ENCODE measurements at regions not wholly inside any gene's neighbourhood (a gene's known extent, or its start where the extent isn't known, plus 50 kb on each side); places are given as distances from the start of the nearest gene placed in this dataset.

GRCh38 chr10:83373671-83374070, 765.6 kb upstream of the GHITM start:
- no peaks in the 10 kb centered on the region for H3K27me3 Mint-ChIP-seq
- no peak overlapping the region for H3K4me3 Mint-ChIP-seq
- no peaks in the 10 kb centered on the region for H3K36me3 Mint-ChIP-seq (ENCODE audit: low read depth)
- peaks cover 11% of the 10 kb centered on the region for H3K9me3 Mint-ChIP-seq
- no peaks in the 10 kb centered on the region for H3K4me1 Mint-ChIP-seq (ENCODE audit: low read depth)
- intact Hi-C loops (cut with micrococcal nuclease), result no loop called here
- H3K27ac Mint-ChIP-seq, result no peak overlapping the region

- H3K36me3 Mint-ChIP-seq (ENCODE audit: low read depth), result no peaks in the 10 kb centered on the region
- no peaks in the 10 kb centered on the region for H3K4me1 Mint-ChIP-seq (ENCODE audit: low read depth)
- intact Hi-C loops (cut with micrococcal nuclease), result no loop called here
- H3K27ac Mint-ChIP-seq, result no peak overlapping the region
- H3K27me3 Mint-ChIP-seq, result no peaks in the 10 kb centered on the region
- peaks cover 20% of the 10 kb centered on the region for H3K9me3 Mint-ChIP-seq
- no peak overlapping the region for H3K4me3 Mint-ChIP-seq
Measured at GRCh38 chr10:83374741-83375140, 764.6 kb upstream of the GHITM start.

DNA sequence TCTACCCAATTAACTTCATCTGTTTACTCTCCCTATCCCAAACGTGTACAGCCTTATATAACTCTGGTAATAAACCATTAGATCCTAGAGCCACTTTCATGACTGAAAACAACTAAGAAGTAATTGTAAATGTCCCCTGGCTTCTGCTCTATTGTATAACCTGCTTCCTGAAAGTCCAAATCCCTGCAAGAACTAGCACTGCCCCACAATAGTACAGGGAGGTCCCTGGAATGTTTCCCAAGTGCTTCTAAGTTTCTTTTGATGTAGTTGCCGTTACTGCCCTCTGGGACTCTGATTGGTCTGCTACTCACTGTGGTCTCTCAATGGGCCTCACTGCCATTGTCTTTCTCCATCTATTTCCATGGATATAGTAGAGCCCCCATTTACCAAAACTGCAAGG, 764.0 kb upstream of the GHITM start:
- H3K9me3 Mint-ChIP-seq, result peaks cover 24% of the 10 kb centered on the region
- no peak overlapping the region for H3K27ac Mint-ChIP-seq
- H3K36me3 Mint-ChIP-seq (ENCODE audit: low read depth), result no peaks in the 10 kb centered on the region
- no peaks in the 10 kb centered on the region for H3K4me1 Mint-ChIP-seq (ENCODE audit: low read depth)
- H3K4me3 Mint-ChIP-seq, result no peak overlapping the region
- intact Hi-C loops (cut with micrococcal nuclease), result no loop called here
- no peaks in the 10 kb centered on the region for H3K27me3 Mint-ChIP-seq

DNA sequence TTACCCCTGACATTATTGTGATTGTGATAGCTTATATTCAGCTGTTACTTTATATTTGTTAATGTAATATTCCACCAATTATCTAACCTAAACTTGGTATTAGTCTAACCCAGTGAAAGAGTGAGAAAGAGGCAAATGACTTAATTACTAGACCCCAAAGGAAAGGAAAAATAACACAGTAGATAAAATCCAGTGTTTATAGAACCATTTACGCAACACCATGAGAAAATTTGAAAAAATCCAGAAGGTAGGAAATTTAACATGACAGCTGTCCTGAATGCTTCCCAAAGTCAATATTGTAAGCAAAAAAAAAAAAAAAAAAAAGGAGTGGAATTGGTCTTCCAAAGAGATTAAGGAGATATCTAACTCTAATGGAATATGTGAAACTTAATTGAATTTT, 741.5 kb upstream of the GHITM start:
- Mint-ChIP-seq H3K27me3 (no peaks in the 10 kb centered on the region), H3K27ac (no peak overlapping the region), H3K9me3 (no peaks in the 10 kb centered on the region), H3K4me1 (ENCODE audit: low read depth) (no peaks in the 10 kb centered on the region), H3K4me3 (no peak overlapping the region), H3K36me3 (ENCODE audit: low read depth) (no peaks in the 10 kb centered on the region)
- intact Hi-C loops (cut with micrococcal nuclease), result no loop called here

GRCh38 chr10:83410570-83410969, 728.7 kb upstream of the GHITM start:
- H3K36me3 Mint-ChIP-seq (ENCODE audit: low read depth), result no peaks in the 10 kb centered on the region
- H3K4me3 Mint-ChIP-seq, result no peak overlapping the region
- H3K9me3 Mint-ChIP-seq, result peaks cover 9% of the 10 kb centered on the region
- H3K27ac Mint-ChIP-seq, result no peak overlapping the region
- no peaks in the 10 kb centered on the region for H3K4me1 Mint-ChIP-seq (ENCODE audit: low read depth)
- intact Hi-C loops (cut with micrococcal nuclease), result no loop called here
- no peaks in the 10 kb centered on the region for H3K27me3 Mint-ChIP-seq

DNA sequence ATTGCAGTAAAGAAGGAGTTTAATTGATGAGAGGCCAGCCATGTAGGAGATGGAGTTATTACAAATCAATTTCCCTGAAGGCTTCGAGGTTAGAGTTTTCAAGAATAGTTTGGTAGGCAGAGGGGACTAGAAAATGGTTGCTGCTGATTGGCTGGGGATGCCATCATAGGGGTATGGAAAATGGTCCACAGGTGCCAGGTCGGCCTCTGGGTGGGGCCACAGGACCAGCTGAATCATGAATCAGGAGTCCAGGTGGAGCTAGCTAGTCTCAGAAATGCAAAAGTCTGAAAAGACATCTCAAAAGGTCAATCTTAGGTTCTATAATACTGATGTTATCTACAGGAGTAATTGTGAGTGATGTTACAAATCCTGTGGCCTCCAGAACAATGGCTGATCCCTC, 714.0 kb upstream of the GHITM start:
- H3K27ac Mint-ChIP-seq, result no peak overlapping the region

GRCh38 chr10:83427101-83427500, 712.2 kb upstream of the GHITM start:
- intact Hi-C loops (cut with micrococcal nuclease), result no loop called here
- no peak overlapping the region for H3K4me3 Mint-ChIP-seq
- H3K9me3 Mint-ChIP-seq, result peaks cover 11% of the 10 kb centered on the region
- no peaks in the 10 kb centered on the region for H3K27me3 Mint-ChIP-seq
- H3K36me3 Mint-ChIP-seq (ENCODE audit: low read depth), result no peaks in the 10 kb centered on the region
- no peak overlapping the region for H3K27ac Mint-ChIP-seq
- H3K4me1 Mint-ChIP-seq (ENCODE audit: low read depth), result no peaks in the 10 kb centered on the region

More for the DNA sequence above, 714.0 kb upstream of the GHITM start:
- no peaks in the 10 kb centered on the region for H3K36me3 Mint-ChIP-seq (ENCODE audit: low read depth)
- H3K4me3 Mint-ChIP-seq, result no peak overlapping the region
- no peaks in the 10 kb centered on the region for H3K4me1 Mint-ChIP-seq (ENCODE audit: low read depth)
- H3K9me3 Mint-ChIP-seq, result peaks cover 11% of the 10 kb centered on the region
- intact Hi-C loops (cut with micrococcal nuclease), result no loop called here
- no peaks in the 10 kb centered on the region for H3K27me3 Mint-ChIP-seq

DNA sequence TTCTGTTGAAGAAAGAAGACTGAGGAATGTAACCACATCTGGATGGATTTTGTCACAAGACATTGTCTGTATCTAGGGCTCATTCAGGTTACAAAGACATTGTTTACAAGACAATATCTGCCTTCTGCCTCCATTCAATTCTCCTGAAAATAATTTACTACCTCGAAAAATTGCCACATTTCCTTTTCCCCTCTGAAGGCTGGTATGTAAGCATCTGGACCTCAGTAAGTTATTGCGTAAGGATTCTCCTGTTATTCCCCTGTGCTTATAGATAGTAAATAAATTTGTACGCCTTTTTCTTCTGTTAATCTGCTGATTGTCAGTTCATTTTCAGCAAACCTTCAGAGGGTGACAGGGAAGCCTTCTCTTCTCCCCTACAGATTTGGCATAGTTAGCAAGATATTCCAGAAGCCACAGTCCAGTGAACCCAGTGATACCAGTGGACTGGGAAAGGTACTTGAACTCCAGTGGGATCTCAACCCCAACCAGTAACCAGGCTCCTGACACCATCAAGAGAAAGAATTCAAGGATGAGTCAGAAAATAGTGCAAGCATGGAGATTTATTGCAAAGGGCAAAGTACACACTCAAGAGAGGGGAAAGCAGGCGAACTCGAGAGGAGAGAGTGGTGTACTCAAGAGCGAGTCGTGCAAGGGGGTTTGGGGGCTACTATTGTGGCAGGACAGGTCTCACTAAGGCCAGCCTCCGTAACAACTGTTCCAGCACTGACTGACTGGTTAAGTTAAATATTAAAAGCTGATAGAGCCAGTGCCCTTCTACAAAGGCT, 706.9 kb upstream of the GHITM start:
- intact Hi-C loops (cut with micrococcal nuclease), result no loop called here
- Mint-ChIP-seq H3K4me3 (no peak overlapping the region), H3K9me3 (peaks cover 33% of the 10 kb centered on the region), H3K27ac (no peak overlapping the region), H3K4me1 (ENCODE audit: low read depth) (no peaks in the 10 kb centered on the region), H3K27me3 (no peaks in the 10 kb centered on the region), H3K36me3 (ENCODE audit: low read depth) (no peaks in the 10 kb centered on the region)

- intact Hi-C loops (cut with micrococcal nuclease), result no loop called here
- Mint-ChIP-seq H3K4me1 (ENCODE audit: low read depth) (no peaks in the 10 kb centered on the region), H3K27ac (no peak overlapping the region), H3K27me3 (no peaks in the 10 kb centered on the region), H3K4me3 (no peak overlapping the region), H3K36me3 (ENCODE audit: low read depth) (no peaks in the 10 kb centered on the region), H3K9me3 (peaks cover 25% of the 10 kb centered on the region)
Measured at GRCh38 chr10:83433705-83434104, 705.6 kb upstream of the GHITM start.

DNA sequence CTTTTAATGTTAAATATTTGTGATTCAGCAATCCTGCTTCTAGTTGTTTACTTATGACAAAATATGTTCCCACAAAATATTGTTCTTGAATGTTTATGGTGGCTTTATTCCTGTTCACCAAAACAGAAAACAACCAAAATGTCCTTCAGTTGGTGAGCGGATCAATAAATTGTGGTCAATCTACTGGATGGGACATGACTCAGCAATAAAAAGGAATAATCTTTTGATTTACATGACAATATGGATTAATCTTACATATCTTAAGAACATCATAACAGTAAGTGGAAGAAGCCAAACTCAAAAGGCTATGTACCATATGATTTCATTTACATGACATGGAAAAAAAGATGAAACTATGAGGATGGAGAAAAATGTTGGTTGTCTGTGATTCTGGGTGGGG, 691.3 kb upstream of the GHITM start:
- H3K27ac Mint-ChIP-seq, result no peak overlapping the region
- H3K4me3 Mint-ChIP-seq, result no peak overlapping the region
- no peaks in the 10 kb centered on the region for H3K4me1 Mint-ChIP-seq (ENCODE audit: low read depth)
- intact Hi-C loops (cut with micrococcal nuclease), result no loop called here
- H3K36me3 Mint-ChIP-seq (ENCODE audit: low read depth), result no peaks in the 10 kb centered on the region
- H3K27me3 Mint-ChIP-seq, result no peaks in the 10 kb centered on the region
- H3K9me3 Mint-ChIP-seq, result peaks cover 9% of the 10 kb centered on the region

DNA sequence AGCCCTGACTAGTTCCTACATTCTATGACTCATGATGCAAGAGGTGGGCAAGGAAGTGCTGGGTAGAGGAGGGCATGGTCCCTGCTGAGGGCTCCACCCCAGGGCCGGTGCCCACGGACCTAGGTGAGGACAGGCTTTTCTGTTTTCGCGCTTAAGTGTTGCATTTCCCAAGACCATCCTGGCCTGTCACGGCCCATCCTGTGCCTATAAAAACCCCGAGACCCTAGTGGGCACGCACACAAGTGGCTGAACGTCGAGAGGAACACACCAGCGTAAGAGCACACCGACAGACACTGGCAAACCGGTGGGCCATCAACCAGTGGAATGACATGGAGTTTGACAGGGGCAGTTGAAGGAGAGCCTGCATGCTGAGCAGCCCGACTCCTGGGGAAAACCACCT, 680.7 kb upstream of the GHITM start:
- no peaks in the 10 kb centered on the region for H3K4me1 Mint-ChIP-seq (ENCODE audit: low read depth)
- H3K4me3 Mint-ChIP-seq, result no peak overlapping the region
- H3K36me3 Mint-ChIP-seq (ENCODE audit: low read depth), result no peaks in the 10 kb centered on the region
- no peak overlapping the region for H3K27ac Mint-ChIP-seq
- intact Hi-C loops (cut with micrococcal nuclease), result no loop called here
- H3K9me3 Mint-ChIP-seq, result peaks cover 11% of the 10 kb centered on the region
- no peaks in the 10 kb centered on the region for H3K27me3 Mint-ChIP-seq

DNA sequence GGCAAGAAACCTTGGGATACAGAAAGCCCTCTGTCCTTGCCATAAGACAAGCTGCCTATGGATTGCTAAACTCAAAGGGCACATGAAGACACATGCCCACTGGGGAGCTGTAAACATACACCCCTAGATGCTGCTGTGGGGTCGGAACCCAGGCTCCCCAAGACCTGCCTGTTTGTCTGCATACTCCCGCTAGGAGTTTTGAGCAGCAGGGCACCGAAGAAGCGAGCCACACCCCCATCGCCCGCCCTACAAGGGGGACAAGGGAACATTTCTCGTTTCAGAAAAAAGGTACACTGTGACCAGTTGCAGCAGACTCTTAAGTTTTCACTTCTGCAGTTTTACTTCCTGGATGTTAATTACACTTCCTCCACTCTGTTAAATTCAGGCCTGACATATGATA, 680.2 kb upstream of the GHITM start:
- H3K27ac Mint-ChIP-seq, result no peak overlapping the region
- intact Hi-C loops (cut with micrococcal nuclease), result no loop called here
- H3K4me3 Mint-ChIP-seq, result no peak overlapping the region
- H3K9me3 Mint-ChIP-seq, result peaks cover 16% of the 10 kb centered on the region
- H3K4me1 Mint-ChIP-seq (ENCODE audit: low read depth), result no peaks in the 10 kb centered on the region
- no peaks in the 10 kb centered on the region for H3K36me3 Mint-ChIP-seq (ENCODE audit: low read depth)
- H3K27me3 Mint-ChIP-seq, result no peaks in the 10 kb centered on the region

GRCh38 chr10:83469728-83470331, 669.5 kb upstream of the GHITM start:
- no peaks in the 10 kb centered on the region for H3K4me1 Mint-ChIP-seq (ENCODE audit: low read depth)
- no peaks in the 10 kb centered on the region for H3K27me3 Mint-ChIP-seq
- peaks cover 10% of the 10 kb centered on the region for H3K9me3 Mint-ChIP-seq
- no peak overlapping the region for H3K27ac Mint-ChIP-seq
- H3K36me3 Mint-ChIP-seq (ENCODE audit: low read depth), result no peaks in the 10 kb centered on the region
- H3K4me3 Mint-ChIP-seq, result no peak overlapping the region
- intact Hi-C loops (cut with micrococcal nuclease), result no loop called here

DNA sequence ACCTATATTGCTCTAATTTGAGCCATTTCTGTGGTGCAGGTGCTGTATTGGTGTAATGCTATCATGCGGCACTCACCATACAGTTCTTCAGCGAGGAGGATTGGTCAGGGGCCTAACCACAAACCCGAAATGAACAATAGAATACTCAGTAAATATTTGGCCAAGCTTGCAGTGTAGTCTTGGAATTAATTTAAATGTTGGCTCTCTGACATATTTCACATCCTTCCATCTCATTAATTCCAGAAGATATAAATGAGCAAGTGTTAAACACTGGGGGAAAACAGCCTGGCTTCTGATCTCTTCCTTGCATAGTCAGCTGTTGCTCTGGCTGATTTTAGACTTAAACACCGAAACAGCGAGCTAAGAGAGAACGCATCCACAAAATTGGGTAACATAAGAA, 663.1 kb upstream of the GHITM start:
- Mint-ChIP-seq H3K27ac (no peak overlapping the region), H3K4me3 (no peak overlapping the region), H3K4me1 (ENCODE audit: low read depth) (no peaks in the 10 kb centered on the region), H3K36me3 (ENCODE audit: low read depth) (no peaks in the 10 kb centered on the region), H3K9me3 (peaks cover 8% of the 10 kb centered on the region), H3K27me3 (no peaks in the 10 kb centered on the region)
- intact Hi-C loops (cut with micrococcal nuclease), result no loop called here

GRCh38 chr10:83489161-83489560, 650.1 kb upstream of the GHITM start:
- Mint-ChIP-seq H3K4me3 (no peak overlapping the region), H3K27me3 (no peaks in the 10 kb centered on the region), H3K27ac (no peak overlapping the region), H3K36me3 (ENCODE audit: low read depth) (no peaks in the 10 kb centered on the region), H3K9me3 (no peaks in the 10 kb centered on the region), H3K4me1 (ENCODE audit: low read depth) (no peaks in the 10 kb centered on the region)
- intact Hi-C loops (cut with micrococcal nuclease), result no loop called here
